Astrocyte (in vitro differentiated cells and primary cell): ENCODE measurements at regions not wholly inside any gene's neighbourhood (a gene's known extent, or its start where the extent isn't known, plus 50 kb on each side); places are given as distances from the start of the nearest gene placed in this dataset.

Experiments used
- DNase-seq: peaks from one replicate; pipeline ENCODE4 v3.0.0-alpha.2; 2010; ENCODE audit warnings: low read depth
- FAIRE-seq: peaks from 2 replicates; lab custom pipeline; 2011; peaks lifted over from hg19 to GRCh38; lab: Jason Lieb, UNC
- H2AFZ ChIP-seq: 2 replicates; pipeline ENCODE4 v1.6.0; 2012; ENCODE audit warnings: low read depth, low read length, inconsistent platforms
- H3K27ac ChIP-seq: 2 replicates; pipeline ENCODE4 v1.5.1; 2011; ENCODE audit warnings: low read depth, low read length, inconsistent platforms
- H3K27me3 ChIP-seq: 2 replicates; pipeline ENCODE4 v1.6.0; 2011; ENCODE audit warnings: low read length, inconsistent platforms; ENCODE audit not compliant: insufficient read depth
- H3K36me3 ChIP-seq: 2 replicates; pipeline ENCODE4 v1.5.1; 2011; ENCODE audit warnings: low read length, inconsistent platforms; ENCODE audit not compliant: insufficient read depth
- H3K4me1 ChIP-seq: 2 replicates; pipeline ENCODE4 v1.5.1; 2011; ENCODE audit warnings: low read length, inconsistent platforms; ENCODE audit not compliant: insufficient read depth
- H3K4me2 ChIP-seq: 2 replicates; pipeline ENCODE4 v1.6.0; 2012; ENCODE audit warnings: low read length, inconsistent platforms
- H3K4me3 ChIP-seq: 2 replicates; pipeline ENCODE4 v1.5.1; 2011; ENCODE audit warnings: low read depth, mild to moderate bottlenecking, low read length, inconsistent platforms; ENCODE audit not compliant: insufficient read depth
- H3K79me2 ChIP-seq: 2 replicates; pipeline ENCODE4 v1.6.0; 2012; ENCODE audit warnings: mild to moderate bottlenecking, low read length, inconsistent platforms; ENCODE audit not compliant: insufficient read depth
- H3K9ac ChIP-seq: 2 replicates; pipeline ENCODE4 v1.6.0; 2012; ENCODE audit warnings: mild to moderate bottlenecking, low read length, inconsistent platforms
- H3K9me3 ChIP-seq: 2 replicates; pipeline ENCODE4 v1.5.1; 2012; ENCODE audit warnings: low read depth, mild to moderate bottlenecking, low read length, inconsistent platforms; ENCODE audit not compliant: insufficient read depth
- H4K20me1 ChIP-seq: 2 replicates; pipeline ENCODE4 v1.6.0; 2012; ENCODE audit warnings: low read length, inconsistent platforms; ENCODE audit not compliant: insufficient read depth
- H3K27ac Mint-ChIP-seq: one replicate; pipeline ENCODE4 v1.8.0; 2021; ENCODE audit warnings: mild to moderate bottlenecking, mixed read lengths; ENCODE audit not compliant: unreplicated experiment
- H3K27me3 Mint-ChIP-seq: one replicate; pipeline ENCODE4 v1.8.0; 2021; ENCODE audit warnings: low read depth, mixed read lengths; ENCODE audit not compliant: unreplicated experiment
- H3K36me3 Mint-ChIP-seq: one replicate; pipeline ENCODE4 v1.8.0; 2021; ENCODE audit warnings: low read depth, mixed read lengths; ENCODE audit not compliant: unreplicated experiment
- H3K4me1 Mint-ChIP-seq: one replicate; pipeline ENCODE4 v1.8.0; 2021; ENCODE audit warnings: low read depth, mixed read lengths; ENCODE audit not compliant: unreplicated experiment
- H3K4me3 Mint-ChIP-seq: one replicate; pipeline ENCODE4 v1.8.0; 2021; ENCODE audit warnings: mild to moderate bottlenecking, moderate library complexity, mixed read lengths; ENCODE audit not compliant: unreplicated experiment
- H3K9me3 Mint-ChIP-seq: one replicate; pipeline ENCODE4 v1.8.0; 2021; ENCODE audit warnings: mild to moderate bottlenecking, mixed read lengths; ENCODE audit not compliant: unreplicated experiment
- EZH2 ChIP-seq: IDR thresholded peaks from 2 replicates; pipeline ENCODE4 v1.6.1; 2012; ENCODE audit warnings: mild to moderate bottlenecking, low read length, inconsistent platforms; ENCODE audit not compliant: insufficient read depth
- TF ChIP-seq, protein P1 (sequence below): IDR thresholded peaks from 2 replicates; pipeline ENCODE4 v1.5.1; 2011; ENCODE audit warnings: low read depth, mild to moderate bottlenecking, inconsistent platforms, low read length, moderate library complexity; ENCODE audit not compliant: insufficient read depth

DNA sequence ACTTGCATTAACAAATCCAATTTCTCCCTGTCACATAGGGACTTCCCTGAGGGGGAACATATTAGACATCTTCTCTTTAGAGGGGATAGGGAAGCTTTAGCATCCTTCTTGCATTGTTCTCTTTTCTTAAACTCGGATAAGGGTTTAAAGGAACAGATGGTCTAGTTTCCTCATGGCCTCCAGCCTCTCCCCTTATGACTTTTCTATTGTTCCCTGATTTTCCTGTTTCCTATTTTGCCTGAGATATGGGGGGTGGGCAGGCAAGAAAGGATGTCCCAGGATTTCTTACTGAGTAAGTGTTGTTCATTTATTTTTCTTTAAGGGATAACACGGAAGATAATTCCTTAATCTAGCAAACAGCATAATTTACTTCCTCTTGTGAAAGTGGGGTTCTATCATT, 107.7 kb upstream of the MAGEE2 start:
- H3K36me3 Mint-ChIP-seq: no peaks in the 10 kb centered on the region
- Histone ChIP-seq H3K27me3 (no peaks in the 10 kb centered on the region), H3K27ac (no peak overlapping the region), H3K4me3 (no peak overlapping the region), H2AFZ (no peak overlapping the region), H3K9ac (no peak overlapping the region), H3K4me2 (no peak overlapping the region), H3K79me2 (no peaks in the 10 kb centered on the region), H3K4me1 (no peaks in the 10 kb centered on the region), H3K9me3 (no peaks in the 10 kb centered on the region), H4K20me1 (no peaks in the 10 kb centered on the region), H3K36me3 (no peaks in the 10 kb centered on the region)
- H3K4me3 Mint-ChIP-seq: no peak overlapping the region
- no peaks in the 10 kb centered on the region for H3K9me3 Mint-ChIP-seq
- H3K4me1 Mint-ChIP-seq: no peaks in the 10 kb centered on the region
- H3K27ac Mint-ChIP-seq: no peak overlapping the region
- TF ChIP-seq EZH2: no peak
- TF ChIP-seq, protein P1, sequence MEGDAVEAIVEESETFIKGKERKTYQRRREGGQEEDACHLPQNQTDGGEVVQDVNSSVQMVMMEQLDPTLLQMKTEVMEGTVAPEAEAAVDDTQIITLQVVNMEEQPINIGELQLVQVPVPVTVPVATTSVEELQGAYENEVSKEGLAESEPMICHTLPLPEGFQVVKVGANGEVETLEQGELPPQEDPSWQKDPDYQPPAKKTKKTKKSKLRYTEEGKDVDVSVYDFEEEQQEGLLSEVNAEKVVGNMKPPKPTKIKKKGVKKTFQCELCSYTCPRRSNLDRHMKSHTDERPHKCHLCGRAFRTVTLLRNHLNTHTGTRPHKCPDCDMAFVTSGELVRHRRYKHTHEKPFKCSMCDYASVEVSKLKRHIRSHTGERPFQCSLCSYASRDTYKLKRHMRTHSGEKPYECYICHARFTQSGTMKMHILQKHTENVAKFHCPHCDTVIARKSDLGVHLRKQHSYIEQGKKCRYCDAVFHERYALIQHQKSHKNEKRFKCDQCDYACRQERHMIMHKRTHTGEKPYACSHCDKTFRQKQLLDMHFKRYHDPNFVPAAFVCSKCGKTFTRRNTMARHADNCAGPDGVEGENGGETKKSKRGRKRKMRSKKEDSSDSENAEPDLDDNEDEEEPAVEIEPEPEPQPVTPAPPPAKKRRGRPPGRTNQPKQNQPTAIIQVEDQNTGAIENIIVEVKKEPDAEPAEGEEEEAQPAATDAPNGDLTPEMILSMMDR: no peak
- no peak for FAIRE-seq
- no peaks in the 10 kb centered on the region for H3K27me3 Mint-ChIP-seq
- DNase-seq: no peak

DNA sequence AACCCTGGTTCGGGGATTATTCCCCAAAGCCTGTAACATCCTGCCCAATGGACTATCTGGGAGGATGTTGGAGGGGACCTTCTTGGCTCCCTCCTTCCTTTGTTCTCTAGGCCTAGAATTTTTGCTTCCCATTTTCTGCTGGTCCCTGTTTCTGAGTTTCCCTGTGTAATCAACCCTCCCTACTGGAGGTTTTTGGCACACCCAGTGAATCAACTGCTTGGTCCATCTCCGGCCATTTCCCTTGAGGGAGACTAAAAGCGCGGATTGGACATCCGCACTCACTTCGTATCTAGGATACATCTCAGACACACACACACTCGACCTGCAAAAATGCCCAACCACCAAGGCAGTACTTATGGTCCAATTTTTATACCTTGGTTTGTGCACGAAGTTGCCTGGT, 108.2 kb upstream of the MAGEE2 start:
- no peaks in the 10 kb centered on the region for H3K9me3 Mint-ChIP-seq
- no peak overlapping the region for H2AFZ ChIP-seq
- no peaks in the 10 kb centered on the region for H4K20me1 ChIP-seq
- H3K4me3 Mint-ChIP-seq: no peak overlapping the region
- H3K27ac Mint-ChIP-seq: no peak overlapping the region
- H3K27me3 ChIP-seq: no peaks in the 10 kb centered on the region
- DNase-seq (no peak), FAIRE-seq (no peak)
- H3K27me3 Mint-ChIP-seq: no peaks in the 10 kb centered on the region
- H3K36me3 Mint-ChIP-seq: no peaks in the 10 kb centered on the region
- no peaks in the 10 kb centered on the region for H3K4me1 ChIP-seq
- TF ChIP-seq, protein P1: no peak
- H3K9me3 ChIP-seq: no peaks in the 10 kb centered on the region
- no peaks in the 10 kb centered on the region for H3K4me1 Mint-ChIP-seq
- H3K4me2 ChIP-seq: no peak overlapping the region
- no peaks in the 10 kb centered on the region for H3K79me2 ChIP-seq
- H3K27ac ChIP-seq: no peak overlapping the region
- no peaks in the 10 kb centered on the region for H3K36me3 ChIP-seq
- no peak overlapping the region for H3K4me3 ChIP-seq
- no peak overlapping the region for H3K9ac ChIP-seq

DNA sequence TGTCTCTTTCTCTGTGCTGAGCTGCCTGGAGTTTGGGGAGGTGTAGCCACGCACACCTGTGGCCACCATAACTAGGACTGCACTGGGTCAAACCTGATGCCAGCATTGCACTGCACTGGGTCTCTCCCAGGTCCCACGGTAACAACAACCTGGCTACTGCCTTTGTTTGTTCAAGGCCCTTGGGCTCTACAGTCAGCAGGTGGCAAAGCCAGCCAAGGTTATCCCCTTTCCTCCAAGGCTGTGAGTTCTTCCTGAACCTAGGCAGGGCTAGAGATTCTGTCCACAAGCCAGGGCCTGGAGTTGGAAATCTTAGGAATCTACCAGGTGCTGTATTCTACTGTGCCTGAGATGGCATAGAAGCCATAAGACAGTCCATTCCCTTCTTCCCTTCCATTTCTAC, 126.7 kb upstream of the MAGEE2 start:
- Histone ChIP-seq H3K4me3 (no peak overlapping the region), H3K27ac (no peak overlapping the region), H4K20me1 (no peaks in the 10 kb centered on the region), H3K9ac (no peak overlapping the region), H3K36me3 (no peaks in the 10 kb centered on the region), H3K79me2 (no peaks in the 10 kb centered on the region), H3K4me1 (no peaks in the 10 kb centered on the region), H3K4me2 (no peak overlapping the region), H2AFZ (no peak overlapping the region), H3K27me3 (no peaks in the 10 kb centered on the region), H3K9me3 (no peaks in the 10 kb centered on the region)
- Mint-ChIP-seq H3K27me3 (no peaks in the 10 kb centered on the region), H3K36me3 (no peaks in the 10 kb centered on the region), H3K4me1 (peaks cover 1% of the 10 kb centered on the region), H3K9me3 (no peaks in the 10 kb centered on the region), H3K27ac (no peak overlapping the region), H3K4me3 (no peak overlapping the region)
- TF ChIP-seq, protein P1: no peak
- no peak for TF ChIP-seq EZH2
- FAIRE-seq (no peak), DNase-seq (no peak)
